DND-41 (cell line): ENCODE measurements at regions not wholly inside any gene's neighbourhood (a gene's known extent, or its start where the extent isn't known, plus 50 kb on each side); places are given as distances from the start of the nearest gene placed in this dataset.

Experiments used
- EZH2 ChIP-seq: IDR thresholded peaks from 3 replicates; pipeline ENCODE4 v1.6.1; 2012; ENCODE audit warnings: borderline replicate concordance, low read depth, mild to moderate bottlenecking, moderate library complexity, low read length, inconsistent platforms; ENCODE audit not compliant: severe bottlenecking
- TF ChIP-seq, protein P1 (sequence below): IDR thresholded peaks from 2 replicates; pipeline ENCODE4 v1.5.1; 2012; ENCODE audit warnings: borderline replicate concordance, low read length, moderate library complexity, mild to moderate bottlenecking; ENCODE audit not compliant: poor library complexity, severe bottlenecking; ENCODE audit errors: extremely low read depth

DNA sequence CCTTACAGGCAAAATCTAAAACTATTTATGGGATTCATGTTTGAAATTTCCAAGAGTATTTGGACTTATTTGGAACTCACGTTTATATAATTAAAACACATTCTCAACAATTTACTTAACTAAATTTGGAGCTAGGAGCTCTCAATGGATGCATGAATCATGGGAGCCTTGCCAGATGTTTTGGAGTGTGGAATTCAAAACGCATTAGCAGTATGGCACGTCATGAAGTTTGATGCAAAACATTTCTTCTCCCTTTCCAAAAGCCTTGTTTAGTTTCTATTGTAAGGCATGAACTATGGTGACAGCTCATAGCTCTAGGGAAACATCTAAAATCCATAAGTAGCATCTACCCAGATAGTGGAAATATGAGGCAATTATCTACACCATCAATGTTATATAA, 701.6 kb downstream of the SATB2 start:
- TF ChIP-seq, protein P1, sequence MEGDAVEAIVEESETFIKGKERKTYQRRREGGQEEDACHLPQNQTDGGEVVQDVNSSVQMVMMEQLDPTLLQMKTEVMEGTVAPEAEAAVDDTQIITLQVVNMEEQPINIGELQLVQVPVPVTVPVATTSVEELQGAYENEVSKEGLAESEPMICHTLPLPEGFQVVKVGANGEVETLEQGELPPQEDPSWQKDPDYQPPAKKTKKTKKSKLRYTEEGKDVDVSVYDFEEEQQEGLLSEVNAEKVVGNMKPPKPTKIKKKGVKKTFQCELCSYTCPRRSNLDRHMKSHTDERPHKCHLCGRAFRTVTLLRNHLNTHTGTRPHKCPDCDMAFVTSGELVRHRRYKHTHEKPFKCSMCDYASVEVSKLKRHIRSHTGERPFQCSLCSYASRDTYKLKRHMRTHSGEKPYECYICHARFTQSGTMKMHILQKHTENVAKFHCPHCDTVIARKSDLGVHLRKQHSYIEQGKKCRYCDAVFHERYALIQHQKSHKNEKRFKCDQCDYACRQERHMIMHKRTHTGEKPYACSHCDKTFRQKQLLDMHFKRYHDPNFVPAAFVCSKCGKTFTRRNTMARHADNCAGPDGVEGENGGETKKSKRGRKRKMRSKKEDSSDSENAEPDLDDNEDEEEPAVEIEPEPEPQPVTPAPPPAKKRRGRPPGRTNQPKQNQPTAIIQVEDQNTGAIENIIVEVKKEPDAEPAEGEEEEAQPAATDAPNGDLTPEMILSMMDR: no peak
- TF ChIP-seq EZH2: no peak
